Trophoblast cell (in vitro differentiated cells and primary cell): ENCODE measurements at regions not wholly inside any gene's neighbourhood (a gene's known extent, or its start where the extent isn't known, plus 50 kb on each side); places are given as distances from the start of the nearest gene placed in this dataset.

ENCODE experiments used
- DNase-seq, 2 donors: peaks; one replicate each; pipeline ENCODE4 v3.0.0-alpha.2; 2016
- H2AFZ ChIP-seq: 2 replicates; pipeline ENCODE4 v1.6.1; 2013; ENCODE audit warnings: low read length, moderate library complexity, mild to moderate bottlenecking; ENCODE audit not compliant: insufficient read depth, poor library complexity
- H2AK5ac ChIP-seq: 2 replicates; pipeline ENCODE4 v1.6.1; 2013; ENCODE audit warnings: mild to moderate bottlenecking, low read length
- H2BK120ac ChIP-seq: 2 replicates; pipeline ENCODE4 v1.6.1; 2013; ENCODE audit warnings: low read length, mild to moderate bottlenecking, moderate library complexity; ENCODE audit not compliant: insufficient read depth, poor library complexity
- H2BK12ac ChIP-seq: 2 replicates; pipeline ENCODE4 v1.6.1; 2013; ENCODE audit warnings: mild to moderate bottlenecking, low read length, moderate library complexity
- H2BK5ac ChIP-seq: 2 replicates; pipeline ENCODE4 v1.6.1; 2013; ENCODE audit warnings: low read length, low read depth, moderate library complexity, mild to moderate bottlenecking; ENCODE audit not compliant: poor library complexity
- H3K14ac ChIP-seq: 2 replicates; pipeline ENCODE4 v1.6.1; 2013; ENCODE audit warnings: mild to moderate bottlenecking, low read length
- H3K18ac ChIP-seq: 2 replicates; pipeline ENCODE4 v1.6.1; 2013; ENCODE audit warnings: mild to moderate bottlenecking, low read length
- H3K23ac ChIP-seq: 2 replicates; pipeline ENCODE4 v1.6.1; 2013; ENCODE audit warnings: low read length
- H3K27ac ChIP-seq: 2 replicates; pipeline ENCODE4 v1.5.1; 2013; ENCODE audit warnings: low read depth, mild to moderate bottlenecking, inconsistent platforms, low read length, moderate library complexity
- H3K27me3 ChIP-seq: 2 replicates; pipeline ENCODE4 v1.6.1; 2013; ENCODE audit warnings: inconsistent platforms, mild to moderate bottlenecking, low read length, moderate library complexity; ENCODE audit not compliant: insufficient read depth
- H3K36me3 ChIP-seq, 2 experiments: 1 replicate in 1 of 2; 2 replicates in 1 of 2; pipeline ENCODE4 v1.6.1; 2013; ENCODE audit warnings: low read length in 2 of 2, mild to moderate bottlenecking in 2 of 2, moderate library complexity in 1 of 2; ENCODE audit not compliant: insufficient read depth in 2 of 2, control insufficient read depth in 1 of 2
- H3K4ac ChIP-seq: 2 replicates; pipeline ENCODE4 v1.6.1; 2013; ENCODE audit warnings: low read depth, mild to moderate bottlenecking, low read length, moderate library complexity
- H3K4me1 ChIP-seq, 2 experiments: 1 replicate in 1 of 2; 2 replicates in 1 of 2; pipeline ENCODE4 v1.6.1; 2013; ENCODE audit warnings: low read length in 2 of 2, mild to moderate bottlenecking in 2 of 2, moderate library complexity in 1 of 2; ENCODE audit not compliant: insufficient read depth in 2 of 2, control insufficient read depth in 1 of 2
- H3K4me2 ChIP-seq: 2 replicates; pipeline ENCODE4 v1.6.1; 2013; ENCODE audit warnings: inconsistent platforms, mild to moderate bottlenecking, low read length, moderate library complexity
- H3K4me3 ChIP-seq: 2 replicates; pipeline ENCODE4 v1.5.1; 2013; ENCODE audit warnings: mild to moderate bottlenecking, low read depth, low read length, inconsistent platforms
- H3K79me1 ChIP-seq: one replicate; pipeline ENCODE4 v1.6.1; 2013; ENCODE audit warnings: low read length
- H3K79me2 ChIP-seq: 2 replicates; pipeline ENCODE4 v1.6.1; 2013; ENCODE audit warnings: low read length, mild to moderate bottlenecking; ENCODE audit not compliant: control insufficient read depth, insufficient read depth, poor library complexity
- H3K9ac ChIP-seq: 2 replicates; pipeline ENCODE4 v1.6.1; 2013; ENCODE audit warnings: mild to moderate bottlenecking, low read length
- H3K9me3 ChIP-seq: 2 replicates; pipeline ENCODE4 v1.6.1; 2013; ENCODE audit warnings: low read depth, mild to moderate bottlenecking, control low read depth, inconsistent platforms, low read length; ENCODE audit not compliant: insufficient read depth
- H4K12ac ChIP-seq: 2 replicates; pipeline ENCODE4 v1.6.1; 2013; ENCODE audit warnings: low read depth, mild to moderate bottlenecking, low read length, moderate library complexity
- H4K8ac ChIP-seq: 2 replicates; pipeline ENCODE4 v1.6.1; 2013; ENCODE audit warnings: low read depth, mild to moderate bottlenecking, low read length, moderate library complexity
- H4K91ac ChIP-seq: one replicate; pipeline ENCODE4 v1.6.1; 2013; ENCODE audit warnings: low read depth, mild to moderate bottlenecking, low read length, moderate library complexity
- WGBS: extraction: QIAGEN DNeasy Blood & Tissue Kit; methylation state at CpG from one replicate; pipeline ENCODE4 v1.1.7; 2013; ENCODE audit warnings: missing lambda C conversion rate; ENCODE audit not compliant: insufficient read length, insufficient coverage; ENCODE audit errors: extremely low coverage; 5-methylcytosine and 5-hydroxymethylcytosine counted together

- no peak overlapping the region for H4K91ac ChIP-seq
- no peak overlapping the region for H3K14ac ChIP-seq
- H3K36me3 ChIP-seq: no peaks in the 10 kb centered on the region
- no peak for DNase-seq
- H3K4me2 ChIP-seq: no peak overlapping the region
- no peak overlapping the region for H3K18ac ChIP-seq
- no peaks in the 10 kb centered on the region for H3K27me3 ChIP-seq
- H3K4me1 ChIP-seq: no peaks in the 10 kb centered on the region
- WGBS: no CpG with 5 or more reads among the region's 3 CpGs
- no peaks in the 10 kb centered on the region for H3K9me3 ChIP-seq
- no peak overlapping the region for H2AFZ ChIP-seq
- H3K9ac ChIP-seq: no peak overlapping the region
- H3K79me2 ChIP-seq: no peaks in the 10 kb centered on the region
- H3K79me1 ChIP-seq: no peaks in the 10 kb centered on the region
- H4K8ac ChIP-seq: no peak overlapping the region
- no peak overlapping the region for H2AK5ac ChIP-seq
- no peak overlapping the region for H3K4ac ChIP-seq
- H3K23ac ChIP-seq: no peak overlapping the region
- H2BK5ac ChIP-seq: no peak overlapping the region
- no peak overlapping the region for H4K12ac ChIP-seq
- H3K4me3 ChIP-seq: no peak overlapping the region
- H2BK120ac ChIP-seq: no peak overlapping the region
- no peak overlapping the region for H3K27ac ChIP-seq
- no peak overlapping the region for H2BK12ac ChIP-seq
Measured at GRCh38 chr6:132224943-132225342, 176.3 kb downstream of the MOXD1 start.

GRCh38 chr6:132220800-132221199 lies 180.5 kb downstream of the MOXD1 start:
- H2AK5ac ChIP-seq: no peak overlapping the region
- no peak overlapping the region for H3K18ac ChIP-seq
- no peak overlapping the region for H4K12ac ChIP-seq
- H3K4me3 ChIP-seq: no peak overlapping the region
- H3K4ac ChIP-seq: no peak overlapping the region
- no peak overlapping the region for H4K91ac ChIP-seq
- H3K14ac ChIP-seq: no peak overlapping the region
- H2BK5ac ChIP-seq: no peak overlapping the region
- H3K9me3 ChIP-seq: no peaks in the 10 kb centered on the region
- H3K36me3 ChIP-seq: no peaks in the 10 kb centered on the region
- H3K79me1 ChIP-seq: no peaks in the 10 kb centered on the region
- no peak for DNase-seq
- no peaks in the 10 kb centered on the region for H3K4me1 ChIP-seq
- H4K8ac ChIP-seq: no peak overlapping the region
- H3K27me3 ChIP-seq: no peaks in the 10 kb centered on the region
- no peak overlapping the region for H3K9ac ChIP-seq
- H2BK120ac ChIP-seq: no peak overlapping the region
- no peaks in the 10 kb centered on the region for H3K79me2 ChIP-seq
- H3K27ac ChIP-seq: no peak overlapping the region
- H2BK12ac ChIP-seq: no peak overlapping the region
- WGBS: no CpG with 5 or more reads among the region's 1 CpG
- no peak overlapping the region for H3K4me2 ChIP-seq
- no peak overlapping the region for H2AFZ ChIP-seq
- no peak overlapping the region for H3K23ac ChIP-seq

GRCh38 chr6:132219901-132220300 lies 181.4 kb downstream of the MOXD1 start:
- Histone ChIP-seq H3K79me1 (no peaks in the 10 kb centered on the region), H3K9ac (no peak overlapping the region), H3K23ac (no peak overlapping the region), H3K4me3 (no peak overlapping the region), H2BK12ac (no peak overlapping the region), H3K4me2 (no peak overlapping the region), H3K79me2 (no peaks in the 10 kb centered on the region), H3K4ac (no peak overlapping the region), H2BK5ac (no peak overlapping the region), H4K8ac (no peak overlapping the region), H3K36me3 (no peaks in the 10 kb centered on the region), H3K4me1 (no peaks in the 10 kb centered on the region), H4K91ac (no peak overlapping the region), H2AK5ac (no peak overlapping the region), H3K27ac (no peak overlapping the region), H4K12ac (no peak overlapping the region), H3K18ac (no peak overlapping the region), H2AFZ (no peak overlapping the region), H3K14ac (no peak overlapping the region), H2BK120ac (no peak overlapping the region), H3K27me3 (no peaks in the 10 kb centered on the region), H3K9me3 (no peaks in the 10 kb centered on the region)
- no peak for DNase-seq
- no CpG with 5 or more reads among the region's 1 CpG for WGBS

GRCh38 chr6:132218059-132218696 lies 183.1 kb downstream of the MOXD1 start:
- H3K4ac ChIP-seq: no peak overlapping the region
- DNase-seq: peak in 1 of 2 donors; percentile 57
- H2BK120ac ChIP-seq: no peak overlapping the region
- H3K79me1 ChIP-seq: no peaks in the 10 kb centered on the region
- H3K79me2 ChIP-seq: no peaks in the 10 kb centered on the region
- H3K14ac ChIP-seq: no peak overlapping the region
- H2BK5ac ChIP-seq: no peak overlapping the region
- H3K4me1 ChIP-seq: no peaks in the 10 kb centered on the region
- no peaks in the 10 kb centered on the region for H3K36me3 ChIP-seq
- H4K8ac ChIP-seq: no peak overlapping the region
- H3K27ac ChIP-seq: no peak overlapping the region
- no peak overlapping the region for H2AFZ ChIP-seq
- H2BK12ac ChIP-seq: no peak overlapping the region
- H3K18ac ChIP-seq: no peak overlapping the region
- H4K12ac ChIP-seq: no peak overlapping the region
- no peak overlapping the region for H3K4me2 ChIP-seq
- WGBS: no CpG with 5 or more reads among the region's 5 CpGs
- no peak overlapping the region for H3K23ac ChIP-seq
- no peak overlapping the region for H3K4me3 ChIP-seq
- H4K91ac ChIP-seq: no peak overlapping the region
- no peaks in the 10 kb centered on the region for H3K27me3 ChIP-seq
- H3K9ac ChIP-seq: no peak overlapping the region
- no peak overlapping the region for H2AK5ac ChIP-seq
- no peaks in the 10 kb centered on the region for H3K9me3 ChIP-seq
